H1 (cell line): ENCODE measurements at regions not wholly inside any gene's neighbourhood (a gene's known extent, or its start where the extent isn't known, plus 50 kb on each side); places are given as distances from the start of the nearest gene placed in this dataset.

Experiments
- CTCF ChIA-PET: fragments of 300-600 bp; sonication (Branson Sonifier 250); formaldehyde crosslinking; loops from one replicate; lab custom pipeline; 2021; ENCODE audit not compliant: partially characterized antibody; lab: Charles Lee
- POLR2A ChIA-PET: fragments of 300-600 bp; sonication (Branson Sonifier 250); formaldehyde crosslinking; loops from one replicate; lab custom pipeline; 2021; ENCODE audit warnings: inconsistent platforms; ENCODE audit not compliant: partially characterized antibody; lab: Charles Lee
- DNase-seq, 2 experiments: peaks; one replicate each; pipeline versions ENCODE4 v3.0.0 to v3.0.0-alpha.2; 2010 to 2022; ENCODE audit warnings: low spot score in 2 of 2, low read depth in 1 of 2, mixed read lengths in 1 of 2
- FAIRE-seq: peaks from 2 replicates; lab custom pipeline; 2011; peaks lifted over from hg19 to GRCh38; lab: Jason Lieb, UNC
- H2AFZ ChIP-seq: 2 replicates; pipeline ENCODE4 v1.8.1; 2012; ENCODE audit warnings: low read length, inconsistent platforms
- H2AK5ac ChIP-seq: 2 replicates; pipeline ENCODE4 v1.6.1; 2013; ENCODE audit warnings: low read depth, low read length
- H2BK120ac ChIP-seq: replicated peaks from 2 replicates; pipeline ENCODE3; 2013; ENCODE audit warnings: low read depth, low read length, inconsistent platforms
- H2BK12ac ChIP-seq: 2 replicates; pipeline ENCODE4 v1.6.1; 2013; ENCODE audit warnings: low read depth, low read length
- H2BK15ac ChIP-seq: 2 replicates; pipeline ENCODE4 v1.6.1; 2013; ENCODE audit warnings: low read length
- H2BK20ac ChIP-seq: 2 replicates; pipeline ENCODE4 v1.6.1; 2013; ENCODE audit warnings: low read length
- H2BK5ac ChIP-seq: 2 replicates; pipeline ENCODE4 v1.6.1; 2013; ENCODE audit warnings: low read depth, low read length
- H3K14ac ChIP-seq: 2 replicates; pipeline ENCODE4 v1.6.1; 2013; ENCODE audit warnings: inconsistent platforms; ENCODE audit not compliant: insufficient read length
- H3K18ac ChIP-seq: 2 replicates; pipeline ENCODE4 v1.6.1; 2013; ENCODE audit warnings: low read length; ENCODE audit errors: extremely low read depth
- H3K23ac ChIP-seq: 2 replicates; pipeline ENCODE4 v1.6.1; 2013; ENCODE audit warnings: inconsistent platforms; ENCODE audit not compliant: insufficient read length
- H3K23me2 ChIP-seq: 2 replicates; pipeline ENCODE4 v1.6.1; 2013; ENCODE audit warnings: low read depth, low read length
- H3K27ac ChIP-seq: 2 replicates; pipeline ENCODE4 v1.6.1; 2011; ENCODE audit warnings: low read depth, low read length, inconsistent platforms
- H3K27me3 ChIP-seq, 4 experiments: replicated peaks in 1 of 4; 1 replicate in 1 of 4; 2 replicates in 3 of 4; pipeline versions ENCODE4 v1.6.1 to v1.8.1; 2011 to 2013; ENCODE audit warnings: low read length in 3 of 4, mild to moderate bottlenecking in 3 of 4, inconsistent platforms in 2 of 4, mixed read lengths in 2 of 4, moderate library complexity in 1 of 4; ENCODE audit not compliant: control insufficient read depth in 3 of 4, insufficient read depth in 3 of 4; ENCODE audit errors: extremely low read depth in 1 of 4
- H3K36me3 ChIP-seq, 4 experiments: 2 replicates each; pipeline versions ENCODE4 v1.6.1 to v1.8.1; 2011 to 2013; ENCODE audit warnings: mild to moderate bottlenecking in 4 of 4, low read length in 3 of 4, moderate library complexity in 2 of 4, control low read depth in 1 of 4, inconsistent platforms in 1 of 4; ENCODE audit not compliant: insufficient read depth in 4 of 4, control insufficient read depth in 2 of 4
- H3K4ac ChIP-seq: replicated peaks from 2 replicates; pipeline ENCODE3; 2013; ENCODE audit warnings: low read length, low read depth, mixed read lengths, inconsistent platforms; ENCODE audit not compliant: insufficient read length
- H3K4me1 ChIP-seq, 4 experiments: replicated peaks in 1 of 4; 1 replicate in 1 of 4; 2 replicates in 3 of 4; pipeline versions ENCODE4 v1.6.1 to v1.8.1; 2011 to 2013; ENCODE audit warnings: low read length in 3 of 4, inconsistent platforms in 2 of 4, mixed read lengths in 1 of 4; ENCODE audit not compliant: insufficient read depth in 4 of 4, control insufficient read depth in 3 of 4
- H3K4me2 ChIP-seq, 2 experiments: 2 replicates each; pipeline versions ENCODE4 v1.6.1 to v1.8.1; 2011 to 2013; ENCODE audit warnings: low read depth in 2 of 2, low read length in 2 of 2, control low read depth in 1 of 2, inconsistent platforms in 1 of 2, mild to moderate bottlenecking in 1 of 2; ENCODE audit not compliant: insufficient read depth in 1 of 2
- H3K4me3 ChIP-seq, 4 experiments: fragments of 200-600, 300-600 bp in 1 of 4; sonication (generic), shearing (Covaris generic), sonication (Bioruptor Twin) in 1 of 4; 2 replicates each; pipeline versions ENCODE4 v1.5.1 to v1.8.1; 2011 to 2016; ENCODE audit warnings: low read length in 4 of 4, low read depth in 3 of 4, control low read depth in 2 of 4, inconsistent platforms in 2 of 4, mild to moderate bottlenecking in 2 of 4, mixed read lengths in 1 of 4, moderate library complexity in 1 of 4; ENCODE audit not compliant: insufficient read depth in 2 of 4; ENCODE audit errors: extremely low read depth in 1 of 4
- H3K56ac ChIP-seq: replicated peaks from 2 replicates; pipeline ENCODE3; 2013; ENCODE audit warnings: low read depth, mild to moderate bottlenecking, mixed read lengths, low read length, inconsistent platforms; ENCODE audit not compliant: insufficient read length
- H3K79me1 ChIP-seq: 2 replicates; pipeline ENCODE4 v1.6.1; 2013; ENCODE audit warnings: low read depth, low read length, control low read depth
- H3K79me2 ChIP-seq, 2 experiments: 2 replicates each; pipeline versions ENCODE4 v1.6.1 to v1.8.1; 2012 to 2013; ENCODE audit warnings: low read length in 2 of 2, mild to moderate bottlenecking in 2 of 2, inconsistent platforms in 1 of 2; ENCODE audit not compliant: insufficient read depth in 2 of 2, control insufficient read depth in 1 of 2
- H3K9ac ChIP-seq, 4 experiments: replicated peaks in 1 of 4; 1 replicate in 1 of 4; 2 replicates in 3 of 4; pipeline versions ENCODE4 v1.6.1 to v1.8.1; 2011 to 2013; ENCODE audit warnings: low read depth in 3 of 4, low read length in 3 of 4, control low read depth in 2 of 4, mild to moderate bottlenecking in 2 of 4, moderate library complexity in 2 of 4, inconsistent platforms in 1 of 4; ENCODE audit errors: extremely low read depth in 1 of 4
- H3K9me3 ChIP-seq, 2 experiments: 2 replicates each; pipeline versions ENCODE4 v1.6.1 to v1.8.1; 2012 to 2013; ENCODE audit warnings: mild to moderate bottlenecking in 2 of 2, moderate library complexity in 2 of 2, control low read depth in 1 of 2, inconsistent platforms in 1 of 2, low read depth in 1 of 2, low read length in 1 of 2, mixed read lengths in 1 of 2; ENCODE audit not compliant: insufficient read depth in 2 of 2
- H4K20me1 ChIP-seq, 2 experiments: replicated peaks in 1 of 2; 2 replicates each; pipeline versions ENCODE3 to v1.8.1; 2011 to 2013; ENCODE audit warnings: inconsistent platforms in 2 of 2, low read length in 2 of 2, mild to moderate bottlenecking in 1 of 2; ENCODE audit not compliant: insufficient read depth in 2 of 2, control insufficient read depth in 1 of 2
- H4K5ac ChIP-seq: 2 replicates; pipeline ENCODE4 v1.6.1; 2013; ENCODE audit warnings: low read length, low read depth, mixed read lengths, inconsistent platforms; ENCODE audit not compliant: insufficient read length
- H4K8ac ChIP-seq: 2 replicates; pipeline ENCODE4 v1.8.0; 2013; ENCODE audit warnings: mild to moderate bottlenecking, moderate library complexity, low read length, inconsistent platforms; ENCODE audit not compliant: insufficient read depth; ENCODE audit errors: extremely low read depth
- H4K91ac ChIP-seq: replicated peaks from 2 replicates; pipeline ENCODE3; 2013; ENCODE audit warnings: low read length, mixed read lengths, inconsistent platforms; ENCODE audit not compliant: insufficient read length
- ATF3 ChIP-seq: IDR thresholded peaks from 2 replicates; pipeline ENCODE4 v1.6.1; 2011; ENCODE audit warnings: low read depth, mild to moderate bottlenecking, low read length; ENCODE audit not compliant: insufficient read depth
- BCL11A ChIP-seq, 2 experiments: IDR thresholded peaks; one replicate each; pipeline ENCODE4 v1.6.1; 2011; ENCODE audit warnings: low read depth in 2 of 2, low read length in 2 of 2, mild to moderate bottlenecking in 2 of 2
- E2F6 ChIP-seq: IDR thresholded peaks from 2 replicates; pipeline ENCODE4 v1.6.1; 2012; ENCODE audit warnings: inconsistent platforms
- HDAC6 ChIP-seq: IDR thresholded peaks from one replicate; pipeline ENCODE4 v1.7.1; 2012; ENCODE audit warnings: low read depth, mild to moderate bottlenecking, inconsistent platforms, low read length, moderate library complexity
- KDM1A ChIP-seq: fragments of 200-600, 300-600 bp; sonication (generic); IDR thresholded peaks from 2 replicates; pipeline ENCODE4 v1.7.1; 2016; ENCODE audit warnings: mild to moderate bottlenecking, low read length, borderline replicate concordance
- NANOG ChIP-seq: IDR thresholded peaks from 2 replicates; pipeline ENCODE4 v1.6.1; 2011; ENCODE audit warnings: low read length, low read depth, mild to moderate bottlenecking, inconsistent platforms; ENCODE audit not compliant: insufficient read depth, poor library complexity, severe bottlenecking
- SIN3A ChIP-seq, 2 experiments: IDR thresholded peaks in 1 of 2; conservative IDR thresholded peaks in 1 of 2; 2 replicates each; pipeline ENCODE4 v1.6.1; 2011 to 2012; ENCODE audit warnings: low read length in 2 of 2, improper control_type of control experiment in 1 of 2, low read depth in 1 of 2, mild to moderate bottlenecking in 1 of 2
- WGBS, 2 experiments: shearing (Covaris generic) in 1 of 2; methylation state at CpG; one replicate each; pipeline versions ENCODE4 v1.1.6 to v1.1.7; 2013 to 2015; ENCODE audit warnings: low lambda C conversion rate in 2 of 2, mixed read lengths in 2 of 2, inconsistent platforms in 1 of 2, low coverage in 1 of 2, missing lambda C conversion rate in 1 of 2; ENCODE audit not compliant: insufficient replicate concordance in 2 of 2, insufficient coverage in 1 of 2, insufficient read length in 1 of 2; ENCODE audit errors: extremely low coverage in 1 of 2, missing lambda C conversion rate in 1 of 2; 5-methylcytosine and 5-hydroxymethylcytosine counted together
- TF ChIP-seq, protein P1 (sequence below): IDR thresholded peaks from 2 replicates; pipeline ENCODE4 v1.6.1; 2012; ENCODE audit warnings: inconsistent platforms

DNA sequence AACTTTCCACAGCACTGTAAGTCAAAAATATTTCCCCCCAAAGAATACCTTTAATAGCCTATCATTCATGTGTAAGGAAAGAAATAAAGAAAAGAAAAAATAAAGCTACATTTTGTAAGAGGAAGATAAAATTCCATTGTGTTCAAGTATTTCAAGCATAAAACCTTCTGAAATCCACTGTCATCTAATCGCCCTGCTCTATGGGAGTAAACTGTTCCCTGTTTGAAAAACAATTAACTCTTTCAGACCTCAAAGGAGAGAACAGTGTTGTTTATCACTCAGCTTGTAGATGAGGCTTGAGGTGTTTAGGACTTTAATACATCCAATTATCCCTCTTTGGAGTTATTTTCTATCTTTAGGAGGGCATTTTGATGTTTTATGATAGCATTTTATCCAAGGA lies 112.2 kb upstream of the REG3G start:
- Histone ChIP-seq H3K36me3 (no peaks in the 10 kb centered on the region), H3K79me1 (no peaks in the 10 kb centered on the region), H4K20me1 (no peaks in the 10 kb centered on the region), H2BK120ac (no peak overlapping the region), H2BK12ac (no peak overlapping the region), H3K56ac (no peak overlapping the region), H3K23me2 (no peaks in the 10 kb centered on the region; the same call in 1 of the 2 replicates), H3K14ac (no peak overlapping the region), H2AK5ac (no peak overlapping the region), H3K23ac (no peak overlapping the region), H3K27me3 (no peaks in the 10 kb centered on the region), H3K79me2 (no peaks in the 10 kb centered on the region), H3K27ac (no peak overlapping the region), H3K4me1 (peaks cover 0 to 6% (median 0%) of the 10 kb centered on the region in 4 experiments; a peak in 1 of 7 replicates), H3K18ac (no peak overlapping the region), H3K4me3 (no peak overlapping the region), H4K5ac (no peak overlapping the region), H2AFZ (no peak overlapping the region), H2BK20ac (no peak overlapping the region), H3K4ac (no peak overlapping the region), H3K4me2 (no peak overlapping the region), H4K8ac (no peak overlapping the region), H3K9ac (no peak overlapping the region), H3K9me3 (no peaks in the 10 kb centered on the region), H2BK5ac (no peak overlapping the region), H2BK15ac (no peak overlapping the region), H4K91ac (no peak overlapping the region)
- DNase-seq: no peak
- 20% methylated on average over 1 of the region's 1 CpG; no CpG with 5 or more reads in 1 of the 2 experiments for WGBS, 2 experiments
- ChIA-PET CTCF (no interaction called here), POLR2A (no interaction called here)
- TF ChIP-seq ATF3: no peak
- no peak for TF ChIP-seq BCL11A (IDR thresholded peaks at IDR 0.05; ENCODE audit: low read depth in 2 of 2, low read length in 2 of 2)
- TF ChIP-seq SIN3A (conservative IDR thresholded peaks at IDR 0.05 in 1 of 2, IDR thresholded peaks at IDR 0.05 in 1 of 2; ENCODE audit: low read depth in 1 of 2, low read length in 2 of 2): no peak
- TF ChIP-seq KDM1A: no peak
- TF ChIP-seq E2F6: no peak
- peak; percentile 85 for TF ChIP-seq NANOG
- TF ChIP-seq, protein P1, sequence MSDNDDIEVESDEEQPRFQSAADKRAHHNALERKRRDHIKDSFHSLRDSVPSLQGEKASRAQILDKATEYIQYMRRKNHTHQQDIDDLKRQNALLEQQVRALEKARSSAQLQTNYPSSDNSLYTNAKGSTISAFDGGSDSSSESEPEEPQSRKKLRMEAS: no peak
- no peak for TF ChIP-seq HDAC6
- no peak for FAIRE-seq
